Bronchial epithelial cell (primary cell): ENCODE measurements at regions not wholly inside any gene's neighbourhood (a gene's known extent, or its start where the extent isn't known, plus 50 kb on each side); places are given as distances from the start of the nearest gene placed in this dataset.
A peak's percentile ranks its signal among the peaks of the same experiment; 100 is the strongest.
"Not testable (repeated sequence)": the region's sequence is repeated elsewhere in the genome, so short reads cannot be mapped to it uniquely, and the experiment has no call there.

ENCODE experiments used
- DNase-seq: peaks from one replicate; pipeline ENCODE4 v3.0.0-alpha.2; 2010; ENCODE audit warnings: low read depth
- FAIRE-seq: peaks from 2 replicates; lab custom pipeline; 2011; peaks lifted over from hg19 to GRCh38; lab: Jason Lieb, UNC
- H3K27me3 ChIP-seq: 2 replicates; pipeline ENCODE4 v1.5.1; 2011; ENCODE audit warnings: low read length; ENCODE audit not compliant: control insufficient read depth, insufficient read depth
- H3K36me3 ChIP-seq: 2 replicates; pipeline ENCODE4 v1.5.1; 2011; ENCODE audit warnings: low read length; ENCODE audit not compliant: control insufficient read depth, insufficient read depth
- H3K4me3 ChIP-seq: 2 replicates; pipeline ENCODE4 v1.5.1; 2011; ENCODE audit warnings: mild to moderate bottlenecking, low read depth, low read length, control low read depth
- TF ChIP-seq, protein P1 (sequence below): IDR thresholded peaks from 2 replicates; pipeline ENCODE4 v1.5.1; 2011; ENCODE audit warnings: mild to moderate bottlenecking, moderate library complexity, low read length, control low read depth, inconsistent platforms; ENCODE audit not compliant: insufficient read depth, severe bottlenecking

DNA sequence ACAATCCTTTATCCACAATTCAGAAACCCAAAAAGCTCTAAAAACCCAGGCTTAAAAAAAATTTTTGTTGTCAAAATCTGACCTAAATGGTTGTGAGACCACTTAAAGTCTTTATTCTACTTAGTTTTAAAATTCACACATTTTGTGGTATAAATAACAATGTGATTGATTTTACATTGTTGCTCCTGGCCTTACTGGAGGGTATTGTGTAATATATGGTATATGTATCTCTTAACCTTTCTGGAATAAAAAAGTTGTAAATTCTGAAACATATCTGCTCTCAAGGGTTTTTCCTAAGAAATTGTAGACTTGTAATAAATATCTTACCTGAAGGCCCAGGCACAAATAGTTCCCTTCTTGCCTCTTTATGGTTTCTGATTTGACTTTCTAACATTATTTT lies 73.3 kb upstream of the PNPT1 start:
- DNase-seq, result no peak
- H3K36me3 ChIP-seq, result no peaks in the 10 kb centered on the region
- TF ChIP-seq, protein P1, sequence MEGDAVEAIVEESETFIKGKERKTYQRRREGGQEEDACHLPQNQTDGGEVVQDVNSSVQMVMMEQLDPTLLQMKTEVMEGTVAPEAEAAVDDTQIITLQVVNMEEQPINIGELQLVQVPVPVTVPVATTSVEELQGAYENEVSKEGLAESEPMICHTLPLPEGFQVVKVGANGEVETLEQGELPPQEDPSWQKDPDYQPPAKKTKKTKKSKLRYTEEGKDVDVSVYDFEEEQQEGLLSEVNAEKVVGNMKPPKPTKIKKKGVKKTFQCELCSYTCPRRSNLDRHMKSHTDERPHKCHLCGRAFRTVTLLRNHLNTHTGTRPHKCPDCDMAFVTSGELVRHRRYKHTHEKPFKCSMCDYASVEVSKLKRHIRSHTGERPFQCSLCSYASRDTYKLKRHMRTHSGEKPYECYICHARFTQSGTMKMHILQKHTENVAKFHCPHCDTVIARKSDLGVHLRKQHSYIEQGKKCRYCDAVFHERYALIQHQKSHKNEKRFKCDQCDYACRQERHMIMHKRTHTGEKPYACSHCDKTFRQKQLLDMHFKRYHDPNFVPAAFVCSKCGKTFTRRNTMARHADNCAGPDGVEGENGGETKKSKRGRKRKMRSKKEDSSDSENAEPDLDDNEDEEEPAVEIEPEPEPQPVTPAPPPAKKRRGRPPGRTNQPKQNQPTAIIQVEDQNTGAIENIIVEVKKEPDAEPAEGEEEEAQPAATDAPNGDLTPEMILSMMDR, result no peak
- no peaks in the 10 kb centered on the region for H3K27me3 ChIP-seq
- no peak overlapping the region for H3K4me3 ChIP-seq
- FAIRE-seq, result no peak

DNA sequence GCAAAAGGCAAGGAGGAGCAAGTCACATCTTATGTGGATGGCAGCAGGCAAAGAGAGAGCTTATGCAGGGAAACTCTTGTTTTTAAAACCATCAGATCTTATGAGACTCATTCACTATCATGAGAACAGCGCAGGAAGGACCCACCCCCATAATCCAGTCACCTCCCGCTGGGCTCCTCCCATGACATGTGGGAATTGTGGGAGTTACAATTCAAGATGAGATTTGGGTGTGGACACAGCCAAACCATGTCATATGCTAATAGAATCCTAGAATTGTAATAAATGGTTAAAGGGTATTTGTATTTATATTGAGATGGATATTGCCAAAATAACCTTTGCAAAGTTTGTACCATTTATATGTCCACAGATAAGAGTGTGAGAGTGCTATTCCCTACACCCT lies 72.1 kb upstream of the PNPT1 start:
- not testable (repeated sequence) for H3K4me3 ChIP-seq, FAIRE-seq, H3K36me3 ChIP-seq, DNase-seq, H3K27me3 ChIP-seq

DNA sequence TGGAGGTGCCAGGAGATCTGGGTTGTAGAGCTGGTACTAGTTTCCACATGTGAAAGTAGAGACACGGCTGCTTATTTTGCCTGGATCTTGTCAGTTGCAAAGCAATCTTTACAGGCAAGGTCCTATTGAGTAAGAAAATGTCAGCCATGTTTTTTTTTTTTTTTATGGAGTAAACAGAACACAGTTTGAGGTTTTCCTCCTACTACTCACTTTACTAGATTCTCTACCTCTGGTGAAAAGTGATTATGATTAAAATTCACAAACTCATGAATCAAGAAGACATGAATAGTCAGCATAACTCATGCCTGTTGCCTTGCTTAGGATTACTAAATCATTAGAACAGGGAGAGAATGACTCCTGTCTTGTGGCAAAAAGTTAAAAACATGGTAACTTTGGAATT lies 70.1 kb upstream of the PNPT1 start:
- Histone ChIP-seq H3K27me3 (no peaks in the 10 kb centered on the region), H3K36me3 (no peaks in the 10 kb centered on the region), H3K4me3 (no peak overlapping the region)
- peak; percentile 30 for DNase-seq
- no peak for FAIRE-seq
- TF ChIP-seq, protein P1, result no peak

DNA sequence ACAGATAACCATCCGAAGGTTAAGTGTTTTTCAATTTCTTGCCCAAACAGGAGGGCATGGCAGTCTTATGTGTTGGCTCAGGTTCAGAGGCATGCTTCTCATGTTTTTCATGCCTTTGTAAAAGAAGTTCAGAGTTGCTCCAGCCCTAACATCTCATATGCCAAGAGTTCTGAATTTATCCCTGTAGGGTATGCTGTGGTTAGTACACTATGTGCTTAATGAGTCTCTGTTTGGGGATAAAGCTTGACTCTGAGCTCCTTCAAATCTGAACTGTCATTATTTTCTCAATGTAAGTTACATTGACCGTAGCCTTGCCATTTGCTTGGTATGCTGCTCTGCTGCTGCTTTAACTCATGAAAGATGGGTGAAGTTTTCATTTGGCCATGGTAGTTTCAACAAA lies 67.9 kb upstream of the PNPT1 start:
- H3K27me3 ChIP-seq, result no peaks in the 10 kb centered on the region
- DNase-seq, result peak; percentile 72
- FAIRE-seq, result no peak
- H3K4me3 ChIP-seq, result no peak overlapping the region
- TF ChIP-seq, protein P1, result no peak
- no peaks in the 10 kb centered on the region for H3K36me3 ChIP-seq

DNA sequence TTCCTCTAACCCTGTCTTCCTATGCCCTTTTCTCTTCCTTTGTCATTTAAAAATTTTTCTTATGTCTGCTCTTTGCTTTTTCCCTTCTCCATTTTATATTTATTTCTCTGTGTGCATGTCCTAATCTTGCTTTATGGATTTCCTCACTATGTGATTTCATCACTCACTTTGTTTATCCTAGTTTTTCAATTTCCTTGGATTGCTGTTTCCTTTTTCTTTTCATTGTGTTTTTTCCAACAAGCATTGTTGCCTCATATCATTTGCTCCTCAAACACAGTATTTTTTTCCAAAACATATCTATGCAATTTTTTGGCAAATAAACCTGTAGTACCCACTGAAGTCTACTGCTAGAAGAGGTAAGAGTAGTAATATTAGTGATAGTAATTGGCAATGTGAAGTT lies 67.4 kb upstream of the PNPT1 start:
- FAIRE-seq (no peak), DNase-seq (peak; percentile 16)
- Histone ChIP-seq H3K36me3 (no peaks in the 10 kb centered on the region), H3K4me3 (no peak overlapping the region), H3K27me3 (no peaks in the 10 kb centered on the region)
- TF ChIP-seq, protein P1, result no peak

DNA sequence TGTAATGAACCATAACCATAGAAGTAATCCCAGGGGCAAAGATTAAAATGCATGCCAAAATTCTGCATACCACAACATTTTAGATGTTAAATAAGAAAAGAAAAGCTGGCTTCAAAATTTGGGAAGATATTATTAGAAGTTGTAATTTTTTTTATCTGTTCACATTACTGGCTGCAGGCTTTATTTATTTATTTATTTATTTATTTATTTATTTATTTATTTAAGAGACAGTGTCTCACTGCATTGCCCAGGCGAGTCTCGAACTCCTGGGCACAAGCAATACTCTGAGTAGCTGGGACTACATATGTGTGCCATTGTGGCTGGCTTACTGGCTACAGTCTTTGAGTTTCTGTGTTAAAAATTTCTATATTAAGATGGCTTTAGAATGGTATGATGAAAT lies 66.5 kb upstream of the PNPT1 start:
- Histone ChIP-seq H3K27me3 (no peaks in the 10 kb centered on the region), H3K4me3 (no peak overlapping the region), H3K36me3 (no peaks in the 10 kb centered on the region)
- FAIRE-seq, result no peak
- DNase-seq, result no peak
- TF ChIP-seq, protein P1, result no peak
